ENCODE measurements at regions not wholly inside any gene's neighbourhood (a gene's known extent, or its start where the extent isn't known, plus 50 kb on each side); places are given as distances from the start of the nearest gene placed in this dataset.

DNA sequence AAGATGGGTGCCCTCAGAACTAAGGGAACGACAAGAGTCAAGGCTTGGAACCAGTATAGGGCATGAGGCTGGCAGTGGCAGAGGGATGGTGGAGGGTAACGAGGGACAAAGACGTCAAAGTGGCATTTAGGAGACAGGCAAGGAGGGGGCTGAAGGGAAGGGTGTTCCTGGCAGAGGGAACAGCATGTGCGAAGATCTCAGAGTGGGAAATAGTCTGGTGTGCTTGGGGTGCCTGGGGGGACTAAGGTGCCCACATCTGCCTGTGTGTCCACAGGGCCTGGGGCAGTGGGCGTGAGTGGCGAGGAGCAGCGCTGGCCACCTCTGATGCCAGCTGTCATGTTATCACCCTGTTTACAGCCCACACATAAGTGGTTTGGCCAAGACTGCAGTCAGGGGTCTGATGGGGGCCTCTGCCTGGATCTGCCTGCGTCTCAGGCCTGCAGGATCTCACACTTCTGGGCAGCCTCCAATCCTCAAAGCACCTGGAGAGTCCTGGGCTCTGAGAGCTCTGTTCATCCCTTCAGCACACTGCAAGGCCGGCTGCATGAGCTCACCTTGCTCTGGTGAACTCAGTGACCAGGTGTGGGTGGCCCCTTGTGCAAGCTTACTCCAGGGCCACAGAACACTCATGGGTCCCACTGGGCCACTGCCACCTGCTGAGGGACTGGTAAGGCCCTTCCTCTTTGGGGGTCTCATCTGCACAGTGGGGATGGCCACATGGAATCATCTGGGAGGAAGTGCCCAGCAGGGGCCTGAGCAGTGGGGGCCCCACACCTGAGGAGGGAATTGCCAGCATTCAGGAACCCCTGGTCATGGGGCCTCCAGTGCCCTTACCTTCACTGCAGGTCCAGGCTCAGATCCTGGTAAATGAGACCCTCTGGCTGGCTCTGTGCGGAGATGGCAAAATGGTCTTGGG is 89.7 kb upstream of the SHISAL1 start:
- DNase-seq (ENCODE audit: low spot score) = no peak

DNA sequence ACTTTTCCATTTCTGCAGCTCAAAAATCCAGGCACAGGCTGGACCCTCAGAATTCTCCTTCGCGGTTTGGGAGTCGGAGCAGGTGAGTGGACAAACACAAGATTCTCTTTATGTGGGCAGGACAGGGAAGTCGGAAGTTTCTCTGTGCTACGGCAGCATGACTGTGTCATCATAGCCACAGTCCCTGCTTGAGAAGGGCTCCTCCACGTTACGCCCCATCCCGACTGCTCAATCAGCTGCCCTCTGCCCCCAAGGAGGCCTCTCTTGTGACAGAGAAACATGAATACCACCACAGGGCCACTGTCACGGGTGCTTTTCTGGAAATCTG is 89.0 kb upstream of the SHISAL1 start:
- DNase-seq (ENCODE audit: low spot score) = no peak

DNA sequence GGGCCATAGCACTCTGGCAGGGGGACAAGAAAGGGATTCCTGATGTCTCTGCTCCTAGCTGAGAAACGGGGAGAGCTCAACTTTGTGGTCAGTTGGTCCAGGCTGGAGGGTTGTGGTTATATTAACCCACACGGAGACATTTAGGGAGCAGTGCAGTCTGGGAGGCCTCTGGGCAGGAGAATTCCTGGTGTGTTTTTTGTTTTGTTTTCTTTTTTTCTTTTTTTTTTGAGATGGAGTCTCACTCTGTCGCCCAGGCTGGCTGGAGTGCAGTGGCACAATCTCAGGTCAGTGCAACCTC is 88.0 kb upstream of the SHISAL1 start:
- no peak for DNase-seq (ENCODE audit: low spot score)

DNA sequence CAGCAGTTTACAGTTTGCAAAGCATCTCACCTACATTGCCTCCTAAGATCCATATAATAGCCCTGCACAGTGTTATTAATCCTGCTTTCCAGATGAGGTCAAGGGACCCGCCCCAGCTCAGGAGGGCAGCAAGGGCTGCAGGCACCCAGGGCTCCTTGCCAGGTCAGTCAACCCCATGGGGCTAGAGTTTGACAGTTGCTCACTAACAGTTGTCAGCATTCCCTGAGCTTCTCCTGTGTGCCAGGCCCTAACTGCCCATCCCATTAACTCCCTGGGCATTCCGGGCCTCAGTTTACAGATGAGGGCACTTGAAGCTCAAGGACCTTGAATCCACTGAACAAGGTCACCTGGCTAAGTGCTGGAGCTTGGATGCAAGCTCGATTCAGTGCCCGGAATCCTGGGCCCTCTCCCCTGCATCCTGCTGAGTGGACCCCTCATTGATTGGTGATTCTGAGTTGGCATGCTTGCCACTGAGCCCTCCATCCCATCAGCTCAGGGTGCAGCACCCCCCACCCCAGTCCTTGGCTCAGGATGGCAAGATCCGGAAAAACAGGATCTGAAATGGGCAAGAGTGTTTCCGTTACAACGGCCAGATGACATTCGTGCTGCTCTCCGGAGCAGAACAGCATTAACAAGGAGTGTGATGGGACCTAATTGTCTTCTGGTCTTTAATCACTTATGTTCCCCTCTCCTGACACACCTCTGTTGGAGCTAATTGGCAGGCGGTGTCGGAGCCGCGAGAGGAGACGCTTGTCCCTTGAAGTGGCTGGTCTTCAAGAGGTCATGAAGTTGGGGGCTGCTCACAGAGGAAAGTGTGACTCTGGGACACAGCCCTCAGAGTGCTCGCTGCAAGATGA is 87.4 kb upstream of the SHISAL1 start:
- DNase-seq (ENCODE audit: low spot score) = no peak

DNA sequence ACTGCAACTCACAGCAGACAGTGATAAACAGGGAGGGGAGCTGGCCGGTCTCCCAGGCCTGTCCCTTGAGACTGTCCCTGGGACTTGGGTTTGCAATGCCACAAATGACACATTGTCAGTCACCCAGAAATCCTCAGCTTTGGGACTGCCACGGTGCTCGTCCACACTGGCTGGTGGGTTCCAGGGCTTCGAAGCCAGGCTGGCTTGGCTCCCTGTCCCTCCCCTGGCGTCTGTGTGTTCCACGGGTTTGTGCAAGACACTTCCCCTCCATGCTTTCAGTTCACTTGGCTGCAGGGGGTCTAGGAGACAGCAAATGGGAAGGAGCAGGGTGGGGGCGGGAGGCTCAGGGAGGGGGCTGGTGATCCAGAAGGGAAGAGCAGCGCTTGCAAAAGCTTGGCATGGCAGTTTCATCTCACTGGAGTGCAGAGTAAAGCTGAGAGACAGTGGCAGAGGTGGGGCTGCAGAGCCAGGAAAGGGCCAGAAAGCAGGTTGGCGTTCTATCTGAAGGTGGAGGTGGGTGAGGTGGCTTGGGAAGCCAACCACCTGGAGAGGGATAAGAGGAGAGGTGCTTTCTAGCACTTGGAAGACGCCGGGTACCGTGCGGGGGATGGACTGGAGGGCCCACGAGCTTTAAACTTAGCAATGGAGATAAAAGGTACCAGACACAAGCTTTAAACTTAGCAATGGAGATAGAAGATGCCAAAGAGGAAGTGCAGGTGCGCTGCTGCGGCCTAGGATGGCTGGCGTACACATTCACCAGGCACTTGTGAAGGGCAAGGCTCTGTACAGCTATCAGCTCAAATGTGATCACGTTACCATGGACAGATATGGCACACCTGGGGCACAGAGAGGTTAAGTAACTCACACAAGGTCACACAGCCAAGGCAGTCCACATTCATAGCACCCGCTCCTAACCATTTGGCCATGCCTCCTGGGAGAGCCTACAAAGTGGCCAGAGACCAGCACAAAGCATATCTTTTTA is 86.4 kb upstream of the SHISAL1 start:
- DNase-seq (ENCODE audit: low spot score) = no peak

DNA sequence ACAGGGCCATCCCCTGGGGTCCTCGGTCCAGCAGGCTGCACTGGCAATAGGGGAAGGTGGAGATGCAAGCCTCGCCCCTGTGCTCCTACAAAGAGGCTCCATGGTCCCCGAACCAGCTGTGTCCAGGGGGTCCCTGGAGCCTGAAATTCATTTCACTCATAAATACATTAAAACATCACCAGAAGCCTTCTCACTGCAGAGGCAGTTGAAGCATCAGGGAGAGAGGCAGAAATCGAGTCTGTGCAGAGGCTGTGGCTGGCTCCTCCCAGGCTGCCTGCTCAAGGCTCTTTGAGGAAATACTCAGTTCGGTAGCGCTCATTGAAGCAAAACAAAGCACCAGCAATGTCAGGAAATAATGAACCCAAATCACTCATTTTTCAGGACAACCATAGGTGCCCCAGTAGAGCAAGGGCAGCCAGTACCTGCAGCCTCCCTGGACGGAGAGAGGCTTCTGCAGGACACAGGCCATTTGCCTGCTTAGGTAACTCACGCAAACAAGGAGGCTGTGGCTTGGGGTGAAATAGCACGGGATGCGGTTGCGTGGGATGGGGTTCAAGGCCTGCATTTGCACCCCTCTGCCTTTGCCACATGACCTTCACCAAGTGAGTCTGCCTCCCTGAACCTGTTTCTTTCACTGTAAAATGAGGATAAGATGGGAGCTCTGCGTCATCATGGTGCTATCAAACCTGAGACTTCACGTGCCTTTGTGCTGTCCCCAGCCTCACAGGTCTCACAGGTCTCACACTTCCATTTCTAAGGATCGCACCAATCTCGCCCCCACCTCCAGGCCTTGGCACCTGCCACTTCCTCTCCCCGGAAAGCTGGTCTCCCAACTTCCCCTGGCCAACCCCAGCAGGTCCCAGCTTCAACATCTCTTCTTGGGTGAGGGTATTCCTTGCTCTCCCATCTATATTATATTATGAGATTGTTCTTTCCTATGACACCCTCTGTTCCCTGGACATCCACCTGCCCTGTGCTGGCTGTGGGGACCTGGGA is 84.3 kb upstream of the SHISAL1 start:
- DNase-seq (ENCODE audit: low spot score) = no peak

DNA sequence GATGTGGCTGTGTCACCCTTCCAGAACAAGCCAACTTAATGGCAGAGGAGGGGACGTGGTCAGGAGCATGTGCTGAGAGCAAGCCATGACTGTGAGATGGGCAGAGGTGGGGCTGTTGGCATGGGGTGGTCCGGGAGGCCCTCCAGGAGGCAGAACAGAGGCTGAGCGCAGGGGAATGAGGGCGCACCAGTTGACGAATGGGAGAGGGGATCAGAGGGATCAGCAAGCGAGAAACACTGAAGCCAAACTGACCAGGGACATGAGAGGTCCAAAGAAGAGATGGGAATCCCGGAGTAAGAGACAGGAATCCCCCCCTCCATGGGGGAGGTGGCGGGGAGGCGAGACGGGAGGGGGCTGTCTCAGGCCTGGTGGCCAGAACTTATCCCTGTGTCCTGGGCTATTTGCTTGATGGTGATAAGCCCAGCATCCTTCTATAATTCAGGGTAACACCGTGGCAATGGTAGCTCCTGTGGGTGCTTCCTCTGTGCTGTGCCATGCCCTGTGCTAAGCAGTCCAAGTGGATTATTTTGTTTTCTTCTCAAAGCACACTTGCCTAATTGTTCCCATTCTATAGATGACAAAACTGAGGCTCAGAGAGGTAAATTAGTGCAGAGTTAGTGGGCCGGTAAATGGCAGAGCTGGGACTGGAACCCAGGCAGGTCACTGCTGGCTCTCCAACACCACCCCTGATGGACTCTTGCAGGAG is 83.4 kb upstream of the SHISAL1 start:
- no peak for DNase-seq (ENCODE audit: low spot score)

DNA sequence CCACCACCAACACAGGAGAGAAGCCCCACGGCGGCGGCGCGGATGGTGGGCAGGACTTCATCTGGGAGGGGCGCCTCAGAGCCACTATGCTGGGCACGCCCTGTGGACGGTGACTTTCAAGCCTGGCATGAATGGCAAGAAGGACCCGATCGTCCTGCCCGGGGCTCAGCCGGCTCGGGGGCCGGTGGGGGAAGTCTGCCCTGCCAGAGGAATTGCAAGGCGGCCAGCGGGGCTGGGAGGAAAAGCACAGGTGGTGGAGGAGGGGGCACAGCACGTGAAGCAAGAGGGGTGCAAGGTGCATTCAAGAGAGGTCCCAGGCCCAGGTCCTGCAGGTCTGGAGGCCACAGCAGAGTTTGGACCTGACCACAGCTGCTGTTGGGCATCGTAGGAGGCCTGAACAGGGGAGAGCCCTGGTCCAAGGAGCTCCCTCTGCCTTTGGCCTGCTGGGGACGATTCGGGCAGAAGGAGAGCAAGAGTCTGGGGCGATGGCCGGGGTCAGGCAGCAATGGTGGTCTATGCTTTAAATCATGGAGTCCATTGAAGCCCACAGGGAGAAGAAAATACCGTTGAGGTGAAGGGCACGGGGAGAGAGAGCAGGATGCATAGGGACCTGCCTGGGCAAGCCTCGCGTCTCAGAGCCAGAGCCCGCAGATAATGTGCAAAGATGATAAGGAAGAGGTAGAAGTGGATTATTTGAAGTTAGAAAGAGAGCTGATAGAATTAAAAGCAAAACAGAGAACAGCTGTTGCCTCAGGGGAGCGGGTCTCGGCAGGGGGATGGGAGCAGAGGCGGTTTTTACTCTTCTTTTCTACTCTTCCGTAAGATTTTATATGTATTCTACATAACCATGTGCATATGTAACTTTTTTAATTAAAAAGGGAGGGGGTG is 82.6 kb upstream of the SHISAL1 start:
- DNase-seq (ENCODE audit: low spot score) = no peak

DNA sequence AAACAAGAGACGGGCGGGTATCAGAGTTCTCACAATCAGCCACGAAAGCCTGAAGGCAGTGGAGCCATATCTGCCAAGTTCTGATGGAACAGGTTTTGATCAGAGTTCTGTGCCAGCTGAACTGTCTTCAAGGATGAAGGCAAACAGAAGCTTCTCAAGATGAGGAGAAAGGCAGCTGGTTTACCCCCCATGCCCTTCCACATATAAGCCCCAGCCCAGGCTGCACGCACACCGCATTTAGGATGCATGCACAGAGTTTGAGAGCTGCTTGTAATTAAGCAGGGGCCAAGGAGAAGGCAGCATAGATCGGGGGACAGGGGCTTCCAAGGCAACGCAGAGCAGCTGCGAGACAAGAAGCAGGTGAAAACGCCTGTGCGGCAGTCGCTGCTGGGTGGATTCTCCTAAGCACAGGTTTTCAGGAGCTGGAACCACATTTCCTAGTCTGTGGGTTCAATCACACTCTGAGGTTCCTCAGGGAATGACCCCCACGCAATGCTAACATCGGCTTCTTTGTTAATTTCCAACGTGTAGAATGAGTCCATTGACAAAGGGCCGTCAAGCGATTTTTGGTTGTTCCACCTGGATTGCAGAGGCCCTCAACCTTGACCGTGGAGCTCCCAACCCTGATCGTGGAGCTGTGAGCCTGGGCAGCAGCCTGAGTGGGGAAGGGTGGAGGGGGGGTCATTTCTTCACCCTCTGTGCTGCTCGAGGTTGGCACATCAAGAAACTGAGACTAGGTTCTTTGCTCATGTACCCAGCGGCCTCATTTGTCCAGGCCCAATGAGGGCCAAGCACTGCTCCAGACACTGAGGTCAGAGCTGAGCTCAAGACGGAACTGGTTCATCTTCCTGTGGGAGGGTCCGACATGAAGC is 81.7 kb upstream of the SHISAL1 start:
- DNase-seq (ENCODE audit: low spot score) = no peak

DNA sequence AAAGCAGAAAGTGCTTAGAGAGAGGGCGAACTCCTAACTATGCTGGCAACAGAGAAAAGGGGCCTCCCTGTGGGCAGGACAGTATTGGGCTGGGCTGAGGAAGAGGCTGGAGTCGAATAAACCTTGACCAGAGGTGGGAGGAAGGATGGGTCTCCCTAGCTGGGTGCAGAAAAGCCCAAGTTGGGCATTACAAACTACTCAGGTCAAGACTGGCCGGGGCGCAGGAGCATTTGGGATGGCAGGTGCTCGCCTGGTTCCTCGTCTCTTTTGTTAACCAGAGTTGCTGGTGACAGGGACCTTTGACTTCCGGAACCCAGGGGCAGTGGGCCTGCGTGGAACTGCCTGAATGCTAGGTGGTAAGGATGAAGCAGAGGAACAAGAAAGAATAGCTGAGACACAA is 80.3 kb upstream of the SHISAL1 start:
- DNase-seq (ENCODE audit: low spot score) = no peak

DNA sequence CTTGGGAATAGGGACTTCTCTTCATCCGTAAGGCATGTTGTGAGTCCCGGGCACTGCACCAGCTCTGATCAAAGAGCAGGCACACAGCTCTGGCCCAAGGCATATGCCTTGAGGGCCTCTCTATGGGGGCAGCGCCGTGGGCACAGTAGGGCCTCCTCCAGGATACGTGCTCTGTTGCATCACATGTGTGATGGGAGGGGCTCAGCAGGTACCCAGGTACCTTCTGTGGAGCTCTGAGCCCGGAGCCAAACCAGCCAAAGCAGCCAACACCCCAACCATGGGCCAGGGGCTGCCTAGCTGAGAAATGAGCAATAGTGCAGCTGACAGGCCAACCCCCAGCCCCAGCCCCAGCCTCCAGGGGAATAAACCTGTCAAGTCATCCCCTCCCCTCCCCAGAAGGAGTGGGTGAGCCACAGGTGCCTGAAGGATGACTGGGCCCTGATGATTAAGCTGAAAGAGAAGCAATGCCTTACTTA is 79.7 kb upstream of the SHISAL1 start:
- no peak for DNase-seq (ENCODE audit: low spot score)

DNA sequence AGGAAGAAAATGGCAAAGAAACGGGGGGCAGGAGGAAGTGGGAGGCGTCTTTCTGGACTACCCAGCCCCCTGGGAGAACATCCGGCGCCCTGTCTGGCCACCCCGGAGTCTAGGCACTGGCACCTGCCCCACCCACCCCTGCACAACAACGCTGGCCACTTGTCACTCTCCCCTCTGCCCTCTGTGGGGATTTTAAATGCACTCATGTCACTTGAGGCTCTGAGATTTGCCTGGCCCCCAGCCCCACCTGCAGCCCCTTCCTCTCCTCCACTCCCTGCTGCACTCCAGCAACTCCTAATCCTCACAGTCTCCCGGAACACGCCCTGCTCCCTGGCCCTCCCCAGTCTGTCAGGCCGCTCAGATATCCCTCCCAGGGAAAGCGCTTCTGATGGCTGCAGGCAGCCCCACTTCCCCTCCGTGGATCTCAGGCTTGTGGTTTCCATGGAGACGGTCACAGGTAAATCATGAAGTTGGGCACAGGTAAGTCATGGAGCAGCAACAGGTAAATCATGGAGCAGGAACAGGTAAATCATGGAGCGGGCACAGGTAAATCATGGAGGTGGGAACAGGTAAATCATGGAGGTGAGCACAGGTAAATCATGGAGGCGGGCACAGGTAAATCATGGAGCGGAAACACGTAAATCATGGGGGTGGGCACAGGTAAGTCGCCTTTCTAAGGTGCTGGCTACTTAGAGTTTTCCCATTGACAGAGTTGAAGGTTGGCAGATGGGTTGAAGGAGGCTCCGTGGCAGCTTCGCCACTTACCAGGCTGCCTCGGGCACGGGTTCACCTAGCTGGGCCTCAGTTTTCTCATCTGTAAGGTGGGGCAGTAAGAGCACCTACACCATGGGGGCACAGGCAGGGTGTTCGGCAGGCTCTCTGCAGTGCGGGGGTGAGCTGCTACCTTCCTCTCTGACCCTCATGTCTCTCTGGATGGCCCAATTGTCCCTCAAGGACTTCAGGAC is 79.0 kb upstream of the SHISAL1 start:
- no peak for DNase-seq (ENCODE audit: low spot score)

DNA sequence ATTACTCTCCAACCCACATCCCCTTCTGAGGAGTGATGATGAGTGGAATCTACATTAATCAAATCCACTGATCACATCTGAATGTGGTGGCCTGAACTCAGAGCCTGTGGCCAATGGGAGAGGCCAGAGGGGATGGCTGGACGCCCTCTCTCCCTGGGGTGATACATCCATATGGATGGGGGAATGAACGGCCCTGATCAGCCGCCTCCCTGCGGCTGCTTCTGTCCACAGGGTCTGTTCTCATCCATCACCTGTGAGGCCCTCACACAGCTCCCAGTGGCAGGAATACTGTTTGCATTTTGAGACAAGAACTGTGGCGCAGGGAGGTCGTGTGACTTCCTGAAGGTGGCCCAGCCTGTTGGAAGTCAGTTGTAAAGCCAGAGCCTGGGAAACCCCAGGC is 78.3 kb upstream of the SHISAL1 start:
- DNase-seq (ENCODE audit: low spot score) = no peak

DNA sequence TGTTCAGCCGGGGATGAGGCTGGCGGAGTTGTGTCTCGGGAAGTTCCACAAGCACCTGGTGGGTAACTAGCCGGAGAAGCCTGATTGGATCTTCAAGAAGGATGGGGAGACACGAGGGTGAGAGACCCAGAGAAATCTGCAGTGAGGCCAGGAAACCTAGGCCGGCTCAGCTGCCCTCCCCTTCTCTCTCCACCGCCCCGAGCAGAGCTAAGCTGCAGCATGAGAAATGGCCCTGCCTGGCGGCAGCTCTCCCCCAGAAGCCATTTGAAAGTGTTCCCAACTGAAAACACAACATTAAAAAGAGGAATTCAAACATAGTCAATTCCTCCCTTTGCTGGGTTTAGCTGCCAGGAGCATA is 77.8 kb upstream of the SHISAL1 start:
- no peak for DNase-seq (ENCODE audit: low spot score)

DNA sequence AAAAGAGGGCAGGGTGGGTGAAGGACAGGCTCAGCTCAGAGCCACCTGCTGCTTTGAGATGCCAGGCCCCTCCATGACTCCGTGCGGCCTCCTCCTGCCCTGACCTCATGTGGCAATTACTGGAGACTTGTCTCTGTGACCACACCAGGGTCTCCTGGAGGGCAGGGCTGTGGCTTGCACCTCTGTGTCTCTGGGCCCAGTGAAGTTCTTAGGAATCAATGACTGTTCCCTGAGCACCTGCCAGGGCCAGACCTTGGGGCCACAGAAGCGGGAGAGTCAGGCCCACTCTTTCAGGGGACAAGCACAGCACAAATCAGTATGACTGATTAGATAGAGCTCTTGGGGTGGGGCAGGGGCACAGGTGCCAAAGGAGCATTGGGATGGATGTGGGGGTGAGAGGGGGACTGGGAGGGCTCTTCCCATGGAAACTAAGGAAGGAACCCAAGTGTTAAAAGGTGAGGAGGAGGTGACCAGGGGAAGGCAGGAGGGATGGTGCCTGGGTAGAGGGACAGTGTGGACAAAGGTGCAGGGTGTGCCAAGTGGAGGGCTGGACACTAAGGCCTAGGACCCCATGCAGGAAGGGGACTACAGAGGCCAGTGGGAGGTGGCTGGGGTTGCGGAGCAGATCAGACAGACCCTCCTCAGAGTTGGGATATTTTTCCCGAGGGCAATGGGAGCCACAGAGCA is 77.3 kb upstream of the SHISAL1 start:
- DNase-seq (ENCODE audit: low spot score) = no peak

DNA sequence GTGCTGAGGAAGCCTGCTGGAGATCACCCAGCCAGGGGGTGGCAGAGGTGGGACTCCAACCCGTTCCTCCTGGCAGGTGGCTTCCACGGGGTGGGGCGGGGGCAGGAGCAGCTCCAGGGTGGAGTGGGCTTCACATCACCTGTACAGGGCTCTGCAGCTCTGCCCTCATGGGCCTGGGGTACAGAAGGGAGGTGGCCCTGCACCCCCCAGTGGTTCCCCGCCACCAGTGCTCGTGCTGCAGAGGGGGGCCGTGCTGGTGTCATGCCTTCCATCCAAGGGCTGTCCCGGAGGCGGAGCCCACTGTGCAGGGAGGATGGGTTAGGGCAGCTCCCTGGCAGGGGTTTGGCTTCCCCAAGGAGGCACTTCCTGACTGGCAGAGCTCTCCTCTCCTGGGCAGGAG is 76.4 kb upstream of the SHISAL1 start:
- no peak for DNase-seq (ENCODE audit: low spot score)

DNA sequence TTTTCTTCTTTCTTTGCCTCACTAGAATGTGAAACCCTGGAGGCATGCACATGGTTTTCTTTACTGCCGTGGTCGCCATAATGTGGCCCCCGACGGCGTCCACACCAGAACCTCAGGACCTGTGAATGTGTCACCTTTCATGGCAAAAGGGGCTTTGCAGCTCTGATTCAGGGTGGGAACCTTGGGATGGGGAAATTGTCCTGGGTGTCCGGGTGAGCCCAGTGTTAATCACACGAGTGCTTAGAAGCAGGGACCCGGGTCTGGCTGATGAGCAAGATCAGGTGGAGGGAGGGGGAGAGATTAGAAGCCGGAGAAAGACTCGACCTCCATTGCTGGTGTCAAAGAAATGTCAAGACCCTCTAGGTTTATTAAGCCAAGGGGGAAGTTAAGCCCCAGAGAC is 74.7 kb upstream of the SHISAL1 start:
- DNase-seq (ENCODE audit: low spot score) = no peak
